GM19452 (cell line): ENCODE measurements at regions not wholly inside any gene's neighbourhood (a gene's known extent, or its start where the extent isn't known, plus 50 kb on each side); places are given as distances from the start of the nearest gene placed in this dataset.

Experiments used
- ATAC-seq: cut with Tn5 transposase; IDR thresholded peaks from one replicate; pipeline ENCODE4 v1.9.1; 2021; ENCODE audit not compliant: unreplicated experiment

GRCh38 chr1:163796394-163796821, 474.7 kb downstream of the NUF2 start:
- ATAC-seq = no peak

- ATAC-seq = no peak
Observed at GRCh38 chr1:163797816-163798215, 476.1 kb downstream of the NUF2 start.

- ATAC-seq = no peak
Observed at GRCh38 chr1:163799190-163799805, 477.5 kb downstream of the NUF2 start.

GRCh38 chr1:163807331-163808049, 485.7 kb downstream of the NUF2 start:
- ATAC-seq = no peak

GRCh38 chr1:163813251-163813650, 491.5 kb downstream of the NUF2 start:
- no peak for ATAC-seq

- no peak for ATAC-seq
Observed at GRCh38 chr1:163820226-163820625, 498.5 kb downstream of the NUF2 start.

GRCh38 chr1:163820766-163821165, 499.0 kb downstream of the NUF2 start:
- ATAC-seq = no peak

- ATAC-seq = no peak
Observed at GRCh38 chr1:163821679-163822078, 499.9 kb downstream of the NUF2 start.

- ATAC-seq = no peak
Observed at GRCh38 chr1:163823017-163823416, 501.3 kb downstream of the NUF2 start.

- ATAC-seq = no peak
Observed at GRCh38 chr1:163824006-163824405, 502.3 kb downstream of the NUF2 start.

GRCh38 chr1:163824490-163824889, 502.7 kb downstream of the NUF2 start:
- no peak for ATAC-seq

GRCh38 chr1:163826500-163826899, 504.7 kb downstream of the NUF2 start:
- ATAC-seq = no peak

- ATAC-seq = no peak
Observed at GRCh38 chr1:163834778-163835177, 513.0 kb downstream of the NUF2 start.

- ATAC-seq = no peak
Observed at GRCh38 chr1:163836481-163836880, 514.7 kb downstream of the NUF2 start.

- no peak for ATAC-seq
Observed at GRCh38 chr1:163837206-163837605, 515.5 kb downstream of the NUF2 start.

- no peak for ATAC-seq
Observed at GRCh38 chr1:163842571-163842970, 520.8 kb downstream of the NUF2 start.

GRCh38 chr1:163844459-163844858, 522.7 kb downstream of the NUF2 start:
- ATAC-seq = no peak

- no peak for ATAC-seq
Observed at GRCh38 chr1:163845279-163845678, 523.5 kb downstream of the NUF2 start.

- ATAC-seq = no peak
Observed at GRCh38 chr1:163863731-163864130, 542.0 kb downstream of the NUF2 start.

- ATAC-seq = no peak
Observed at GRCh38 chr1:163864207-163864606, 542.5 kb downstream of the NUF2 start.

GRCh38 chr1:163866564-163866963, 544.8 kb downstream of the NUF2 start:
- no peak for ATAC-seq

- ATAC-seq = no peak
Observed at GRCh38 chr1:163870666-163871065, 548.9 kb downstream of the NUF2 start.

- no peak for ATAC-seq
Observed at GRCh38 chr1:163872067-163872466, 550.3 kb downstream of the NUF2 start.
